ENCODE measurements at regions not wholly inside any gene's neighbourhood (a gene's known extent, or its start where the extent isn't known, plus 50 kb on each side); places are given as distances from the start of the nearest gene placed in this dataset.

GRCh38 chr13:34886121-34886875, 55.8 kb upstream of the NBEA start:
- DNase-seq (ENCODE audit: extremely low read depth, low read depth): no peak

- DNase-seq (ENCODE audit: extremely low read depth, low read depth): no peak
Measured at GRCh38 chr13:34886987-34887386, 55.1 kb upstream of the NBEA start.

Small RNA genes lying in the stretch of these regions (small RNA-seq; reads per million reads assigned to genes)
- gene AL356321.1: 0 reads per million in 2 experiments
- gene RF00402: 0 reads per million in 2 experiments

Data from NCI-H460 (cell line).